WI38 (cell line): ENCODE measurements at regions not wholly inside any gene's neighbourhood (a gene's known extent, or its start where the extent isn't known, plus 50 kb on each side); places are given as distances from the start of the nearest gene placed in this dataset.

Experiments used
- H3K4me3 ChIP-seq: 2 replicates; pipeline ENCODE4 v1.5.1; 2011; ENCODE audit warnings: low read depth, mild to moderate bottlenecking, control low read depth, low read length
- CTCF ChIP-seq: IDR thresholded peaks from 2 replicates; pipeline ENCODE4 v1.5.1; 2012; ENCODE audit warnings: low read depth, mild to moderate bottlenecking, control low read depth, low read length

DNA sequence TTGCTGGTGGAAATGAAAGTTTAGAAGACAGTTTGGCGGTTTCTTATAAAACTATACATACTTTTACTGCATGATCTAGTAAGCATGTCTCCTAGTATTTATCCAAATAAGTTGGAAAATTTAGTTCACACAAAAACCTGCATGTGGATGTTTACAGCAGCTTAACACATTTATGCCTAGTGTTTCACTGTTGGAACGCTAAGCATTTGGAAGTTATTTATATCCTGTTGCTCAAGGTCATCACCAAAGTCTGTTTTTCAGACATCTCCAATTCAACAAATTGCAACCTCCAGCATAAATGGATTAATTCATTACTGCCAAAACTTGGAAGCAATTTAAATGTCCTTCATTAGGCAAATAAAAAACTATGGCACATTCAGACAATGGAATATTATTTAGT, 461.8 kb downstream of the SUCLA2 start:
- H3K4me3 ChIP-seq = no peak overlapping the region
- no peak for TF ChIP-seq CTCF

DNA sequence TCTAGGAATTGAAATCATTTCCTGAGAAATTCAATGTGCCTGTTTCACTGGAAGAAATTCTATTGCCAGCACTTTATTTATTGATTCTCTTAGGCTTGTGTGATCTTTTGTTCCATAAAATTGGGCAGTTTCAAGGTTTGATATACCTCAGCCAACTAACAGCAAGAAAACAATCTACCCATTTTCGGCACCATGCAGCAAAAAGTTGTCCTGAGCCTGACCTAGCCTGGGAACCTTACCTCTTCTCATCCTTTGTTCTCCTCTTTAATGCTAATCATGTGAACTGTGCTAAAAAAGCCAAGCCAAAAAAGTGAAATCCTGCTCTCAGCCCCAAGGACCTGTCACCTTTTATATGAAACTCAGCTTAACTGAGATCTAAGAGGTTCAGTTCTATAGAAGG, 477.3 kb downstream of the SUCLA2 start:
- H3K4me3 ChIP-seq = no peak overlapping the region
- TF ChIP-seq CTCF = no peak

DNA sequence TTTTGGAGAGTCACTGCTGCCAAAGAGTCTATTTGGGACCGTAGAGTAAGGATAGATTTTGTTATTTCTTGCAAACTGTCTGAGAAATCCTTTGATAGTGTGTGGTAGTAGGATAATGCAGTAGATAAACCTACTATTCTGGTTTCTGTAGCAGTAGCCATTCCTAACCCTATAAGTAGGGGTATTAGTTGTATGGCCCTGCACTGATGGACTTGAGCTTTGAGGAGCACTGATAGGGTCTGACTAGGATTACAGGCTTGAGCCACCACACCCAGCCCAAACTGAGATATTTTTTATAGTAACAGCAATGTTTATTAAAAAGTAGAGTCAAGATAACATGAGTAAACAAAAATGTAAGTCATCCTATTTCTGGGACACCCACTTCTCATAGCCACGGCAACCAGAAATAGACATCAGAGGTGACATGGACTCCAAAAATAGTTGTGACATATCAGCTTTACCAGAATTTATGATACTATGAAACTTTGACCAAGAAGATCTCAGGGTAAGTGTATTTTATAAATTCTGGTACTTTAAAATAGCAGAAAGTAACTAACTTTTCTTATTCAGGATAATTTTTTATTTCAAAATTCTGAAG, 479.1 kb downstream of the SUCLA2 start:
- H3K4me3 ChIP-seq = no peak overlapping the region
- no peak for TF ChIP-seq CTCF

DNA sequence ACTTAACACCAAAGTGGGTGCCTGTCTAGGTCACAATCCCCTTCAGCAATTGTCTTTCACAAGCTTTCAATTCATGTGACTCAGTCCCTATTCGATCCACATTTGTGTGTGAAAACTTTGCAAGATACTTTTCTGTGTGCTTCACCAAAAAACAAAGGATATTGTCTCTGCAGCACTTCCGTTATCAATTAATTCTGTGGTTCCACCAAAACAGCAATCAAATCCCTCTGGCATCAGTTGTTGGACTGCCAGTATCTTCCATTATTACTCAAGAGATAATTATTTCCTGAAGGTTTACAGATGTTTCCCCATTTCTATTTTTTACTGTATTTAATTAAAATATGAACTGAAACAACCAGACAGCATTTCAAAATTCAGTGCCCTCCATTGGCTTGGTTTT, 481.4 kb downstream of the SUCLA2 start:
- no peak overlapping the region for H3K4me3 ChIP-seq
- TF ChIP-seq CTCF = no peak

DNA sequence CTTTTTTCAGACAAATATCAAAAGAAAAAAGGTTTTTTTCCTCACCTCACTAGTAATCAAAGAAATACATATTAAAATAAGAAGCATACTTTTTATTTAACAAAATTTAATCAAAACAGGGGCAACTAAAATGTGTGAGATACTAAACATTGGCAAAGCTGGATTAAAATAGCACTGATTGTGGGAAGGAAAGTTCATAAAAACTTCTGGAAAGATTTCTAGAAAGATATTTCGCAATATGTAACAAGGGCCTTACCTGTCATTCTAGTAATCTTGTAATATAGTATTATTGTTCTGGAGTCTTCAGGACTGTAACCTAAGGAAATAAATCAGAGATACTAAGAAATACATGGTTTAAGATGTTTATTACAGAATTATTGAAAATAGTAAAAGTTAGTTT, 482.5 kb downstream of the SUCLA2 start:
- TF ChIP-seq CTCF = no peak
- no peak overlapping the region for H3K4me3 ChIP-seq

GRCh38 chr13:47511647-47512046, 489.4 kb downstream of the SUCLA2 start:
- TF ChIP-seq CTCF = no peak
- no peak overlapping the region for H3K4me3 ChIP-seq

GRCh38 chr13:47508527-47509228, 492.4 kb downstream of the SUCLA2 start:
- no peak for TF ChIP-seq CTCF
- no peak overlapping the region for H3K4me3 ChIP-seq
